ENCODE measurements at regions not wholly inside any gene's neighbourhood (a gene's known extent, or its start where the extent isn't known, plus 50 kb on each side); places are given as distances from the start of the nearest gene placed in this dataset.
A peak's percentile ranks its signal among the peaks of the same experiment; 100 is the strongest.
"Not testable (repeated sequence)": the region's sequence is repeated elsewhere in the genome, so short reads cannot be mapped to it uniquely, and the experiment has no call there.

DNA sequence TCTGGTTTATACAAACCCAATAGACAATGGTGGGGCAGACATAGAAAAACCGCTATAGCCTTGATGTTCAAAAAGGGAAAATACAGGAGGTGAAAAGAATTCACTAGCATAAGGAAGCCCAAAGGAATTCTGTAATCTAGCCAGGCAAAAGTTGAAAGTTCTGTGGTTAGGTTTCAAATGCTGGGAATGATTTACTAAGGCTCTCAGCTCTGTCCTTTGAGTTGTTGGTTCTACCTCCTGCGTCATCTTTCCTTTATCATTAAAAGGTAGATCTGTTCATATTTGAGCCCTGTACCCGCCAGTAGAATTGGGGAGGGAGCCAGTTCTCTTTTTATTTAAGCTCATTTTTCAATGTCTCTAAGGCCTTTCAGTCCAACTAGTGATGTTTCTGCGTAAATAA lies 866.5 kb downstream of the IGSF11 start:
- no peak for DNase-seq (ENCODE audit: low read depth)

- DNase-seq (ENCODE audit: low read depth), result no peak
Measured at GRCh38 chr3:118171236-118171852, 863.3 kb downstream of the IGSF11 start.

DNA sequence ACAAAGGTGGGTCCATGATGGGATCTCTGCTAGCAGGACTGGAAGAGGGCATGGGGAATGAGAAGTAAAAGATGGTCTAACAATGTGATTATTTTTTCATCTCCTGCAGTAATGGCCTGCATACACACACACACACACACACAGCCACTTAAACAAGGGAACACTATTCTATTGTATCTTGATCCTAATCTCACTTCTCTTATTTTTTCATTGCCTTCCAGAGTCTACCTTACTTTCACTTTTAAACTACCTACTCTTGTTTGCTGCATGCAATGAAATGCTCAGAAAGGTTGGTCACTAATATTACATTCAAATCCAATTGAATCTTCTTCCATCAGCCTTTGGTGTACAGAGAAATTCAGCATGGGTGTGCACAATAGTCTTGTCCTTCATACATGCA lies 853.8 kb downstream of the IGSF11 start:
- no peak for DNase-seq (ENCODE audit: low read depth)

GRCh38 chr3:118181274-118181673 lies 853.4 kb downstream of the IGSF11 start:
- DNase-seq (ENCODE audit: low read depth), result no peak

GRCh38 chr3:118186051-118186450 lies 848.6 kb downstream of the IGSF11 start:
- no peak for DNase-seq (ENCODE audit: low read depth)

DNA sequence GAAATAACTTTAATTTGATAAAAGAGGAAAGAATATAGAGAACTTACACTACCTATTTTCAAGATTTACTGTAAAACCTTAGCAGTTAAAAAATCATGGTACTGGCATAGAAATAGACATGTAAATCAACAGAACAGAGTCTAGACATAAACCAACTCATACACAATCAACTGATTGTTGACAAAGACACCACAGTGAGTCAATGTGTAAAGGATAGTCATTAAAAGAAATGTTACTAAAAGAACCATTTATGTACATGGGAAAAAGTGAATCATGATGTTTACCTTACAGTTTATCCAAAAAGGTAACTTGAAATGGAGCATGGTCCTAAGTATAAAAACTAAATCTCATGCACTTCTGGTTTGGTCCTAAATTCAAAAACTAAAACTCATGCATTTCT lies 847.4 kb downstream of the IGSF11 start:
- DNase-seq (ENCODE audit: low read depth), result no peak

DNA sequence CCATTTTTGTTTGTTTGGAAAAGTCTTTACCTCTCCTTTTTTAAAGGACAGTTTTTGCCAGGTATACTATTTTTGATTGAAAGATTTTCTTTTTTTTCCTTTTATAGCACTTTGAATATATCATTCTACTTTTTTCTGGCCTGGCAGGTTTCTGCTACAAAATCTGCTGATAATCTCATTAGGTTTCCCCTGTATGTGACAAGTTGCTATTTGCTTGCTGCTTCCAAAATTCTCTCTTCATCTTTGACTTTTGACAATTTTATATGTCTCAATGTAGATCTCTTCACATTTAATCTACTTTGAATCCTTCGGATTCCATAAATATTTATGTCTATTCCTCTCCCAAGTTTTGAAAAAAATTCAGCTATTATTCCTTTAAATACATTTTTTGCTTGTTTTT lies 838.5 kb downstream of the IGSF11 start:
- no peak for DNase-seq (ENCODE audit: low read depth)

DNA sequence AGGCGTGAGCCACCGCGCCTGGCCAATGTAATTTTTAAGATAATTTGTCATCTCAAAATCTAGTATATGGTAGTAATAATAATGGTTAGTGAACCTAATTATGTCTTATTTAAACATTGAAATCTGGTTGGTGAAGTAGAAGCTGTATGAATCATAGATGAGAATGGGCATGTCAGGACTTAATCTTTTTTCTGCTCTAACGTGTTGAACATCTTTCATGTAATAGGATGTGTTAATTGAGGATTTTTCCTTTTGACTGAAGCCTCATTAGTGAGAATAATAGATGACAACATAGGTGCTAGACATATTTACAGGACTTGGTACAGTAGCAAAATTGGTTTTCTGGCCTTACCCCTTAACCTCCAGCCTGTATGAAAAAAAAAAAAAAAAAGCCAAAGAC lies 835.6 kb downstream of the IGSF11 start:
- no peak for DNase-seq (ENCODE audit: low read depth)

DNA sequence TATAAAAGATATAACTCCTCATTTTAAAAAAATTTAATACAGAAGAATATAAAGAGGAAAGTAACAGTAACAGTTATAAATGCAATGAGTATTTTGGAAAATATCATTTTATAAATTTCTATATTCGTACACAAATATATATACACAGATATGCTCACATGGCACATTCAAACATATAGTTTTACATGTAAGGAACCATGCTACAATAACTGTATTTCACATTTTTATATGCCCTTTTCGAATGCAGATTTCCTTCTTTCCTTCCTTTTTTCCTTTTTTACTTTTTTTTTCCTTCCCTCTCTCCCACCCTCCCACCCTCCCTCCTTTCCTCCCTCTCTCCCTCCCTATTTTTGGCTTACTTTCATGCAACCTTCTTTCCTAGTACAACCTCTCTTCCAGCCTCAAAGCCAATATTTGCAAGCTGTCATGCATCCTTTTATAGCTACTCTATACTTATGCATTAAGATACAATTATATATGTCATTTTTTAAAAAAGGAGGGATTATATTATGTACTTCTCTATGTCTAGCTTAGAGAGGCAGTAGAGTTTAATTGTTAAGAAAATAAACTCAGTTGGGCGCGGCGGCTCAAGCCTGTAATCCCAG lies 830.5 kb downstream of the IGSF11 start:
- no peak for DNase-seq (ENCODE audit: low read depth)

DNA sequence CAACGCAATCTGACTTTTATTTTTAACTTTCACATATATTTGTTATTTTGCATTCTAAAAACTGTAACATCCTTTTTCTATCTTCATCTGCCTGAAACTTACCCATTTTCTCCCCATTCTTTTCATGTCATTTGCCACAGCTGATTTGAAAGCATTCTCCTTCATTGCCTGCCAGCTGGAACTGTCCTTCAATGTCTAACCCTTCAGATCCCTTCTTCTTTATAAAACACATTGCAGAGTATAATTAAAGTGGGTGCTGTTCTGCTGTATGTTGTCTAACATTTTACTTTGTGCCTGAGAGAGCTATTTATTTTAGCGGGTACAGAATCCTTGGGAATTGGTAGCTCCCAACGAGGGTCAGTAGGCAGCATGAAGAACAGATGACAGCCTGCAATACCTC lies 827.4 kb downstream of the IGSF11 start:
- DNase-seq (ENCODE audit: low read depth), result no peak

GRCh38 chr3:118208642-118209041 lies 826.0 kb downstream of the IGSF11 start:
- DNase-seq (ENCODE audit: low read depth), result no peak

- DNase-seq (ENCODE audit: low read depth), result no peak
Measured at GRCh38 chr3:118213892-118214291, 820.8 kb downstream of the IGSF11 start.

DNA sequence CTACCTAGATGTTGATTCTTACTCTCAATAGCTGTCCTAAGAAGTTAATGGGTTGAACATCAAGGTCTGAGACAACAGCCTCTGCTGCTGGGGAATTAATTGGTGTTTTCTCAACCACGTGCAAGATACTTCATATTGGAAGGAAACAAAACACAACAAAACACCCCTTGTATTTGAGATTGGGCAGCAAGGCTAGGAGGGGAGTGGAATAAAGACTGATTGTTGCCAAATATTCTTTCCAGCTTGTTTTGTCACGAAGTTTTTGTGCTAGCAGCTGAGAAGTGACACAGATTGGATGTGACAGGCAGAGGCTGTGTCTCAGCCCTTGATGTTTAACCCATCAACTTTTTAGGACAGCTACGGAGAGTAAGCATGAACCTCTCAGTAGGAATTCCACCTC lies 808.4 kb downstream of the IGSF11 start:
- DNase-seq (ENCODE audit: low read depth), result no peak

DNA sequence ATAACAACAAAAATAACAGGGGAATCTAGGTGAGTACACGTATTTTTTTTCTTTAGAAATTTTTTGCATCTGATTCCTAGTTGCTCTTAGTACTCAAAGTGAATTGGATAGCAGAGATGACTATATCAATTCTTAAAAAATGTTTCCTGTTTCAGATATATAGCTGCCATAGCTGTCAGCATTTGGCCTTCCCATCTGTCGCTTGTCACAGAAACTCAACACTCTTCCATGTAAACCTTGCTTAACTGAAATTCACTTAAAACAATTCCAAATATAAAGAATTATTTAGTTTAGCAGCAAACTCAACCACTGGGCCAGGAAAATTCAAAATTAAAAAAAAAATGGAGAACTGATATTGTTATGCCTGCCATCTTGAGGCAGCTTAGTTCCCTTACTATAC lies 807.5 kb downstream of the IGSF11 start:
- DNase-seq (ENCODE audit: low read depth), result no peak

DNA sequence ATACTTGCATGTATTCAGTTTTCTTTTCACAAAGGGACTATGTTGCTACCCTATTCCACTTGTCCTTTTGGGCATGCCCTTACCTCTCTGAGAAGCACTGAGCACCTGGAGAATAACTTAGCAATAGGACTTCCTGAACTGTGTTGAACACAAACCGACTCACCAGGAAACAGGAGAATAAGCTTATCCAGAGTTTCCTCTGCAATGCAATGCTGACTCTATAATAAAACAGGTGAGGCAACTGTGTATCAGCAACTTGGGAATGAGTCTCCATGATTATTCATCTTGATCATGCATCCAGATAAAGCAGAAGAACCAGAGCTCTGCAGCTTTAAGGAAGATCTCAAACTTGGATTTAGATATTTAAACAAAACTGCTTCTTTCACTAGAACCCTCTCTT lies 806.5 kb downstream of the IGSF11 start:
- DNase-seq (ENCODE audit: low read depth), result no peak

DNA sequence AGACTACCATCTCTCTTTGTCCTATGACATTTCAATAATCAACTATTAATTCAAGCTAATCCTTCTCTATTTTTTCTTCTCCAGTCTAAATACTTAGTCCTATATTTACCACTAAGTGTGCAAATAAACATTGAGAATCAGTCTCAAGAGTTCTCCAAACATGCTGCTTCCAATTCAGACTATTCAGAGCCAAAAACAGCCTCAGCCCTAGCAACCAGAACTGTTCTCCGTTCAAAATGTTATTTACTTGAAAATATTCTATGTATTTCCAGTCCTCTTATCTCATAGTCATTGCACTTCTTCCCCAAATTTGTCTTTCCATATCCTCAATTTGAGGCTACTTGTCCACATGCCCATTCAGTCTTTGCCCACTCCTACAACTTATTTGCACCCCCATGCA lies 805.5 kb downstream of the IGSF11 start:
- DNase-seq (ENCODE audit: low read depth), result no peak

GRCh38 chr3:118231578-118231977 lies 803.1 kb downstream of the IGSF11 start:
- no peak for DNase-seq (ENCODE audit: low read depth)

DNA sequence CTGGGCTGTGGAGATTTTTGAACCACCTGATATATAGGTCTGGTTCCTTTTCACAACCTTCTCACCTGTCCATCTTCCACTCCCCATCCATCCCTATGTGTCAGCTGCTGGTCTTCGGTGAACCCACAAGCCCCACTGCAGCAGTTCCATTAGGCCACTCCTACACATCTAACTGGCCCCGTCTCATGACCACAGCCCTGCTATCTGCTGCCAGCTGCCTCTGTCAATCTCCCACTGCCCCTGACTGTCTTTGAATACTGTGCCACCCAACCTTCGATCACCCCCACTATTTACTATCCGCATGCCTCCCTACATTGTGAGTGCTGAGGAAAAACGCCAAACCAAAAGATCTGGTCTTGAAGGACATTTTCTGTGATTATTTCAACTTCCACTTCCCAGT lies 795.4 kb downstream of the IGSF11 start:
- no peak for DNase-seq (ENCODE audit: low read depth)

DNA sequence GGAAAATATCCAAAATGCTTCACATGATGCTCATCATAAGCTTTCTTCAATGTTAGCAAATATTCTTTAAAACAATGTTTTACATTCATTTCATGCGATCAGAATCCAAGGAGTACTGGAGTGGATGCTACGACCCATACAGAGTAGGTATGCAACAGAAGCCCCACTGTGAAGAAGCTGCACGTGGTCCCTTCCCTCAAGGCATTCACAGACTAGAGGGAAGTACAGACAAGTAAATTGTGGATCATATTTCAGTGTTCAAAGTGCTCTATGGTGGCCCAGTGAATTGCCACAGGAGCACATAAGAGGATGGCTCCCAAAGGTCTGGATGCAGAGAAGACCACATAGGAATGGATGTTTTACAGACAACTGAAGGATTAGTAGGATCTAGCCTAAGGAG lies 789.9 kb downstream of the IGSF11 start:
- DNase-seq (ENCODE audit: low read depth), result no peak

DNA sequence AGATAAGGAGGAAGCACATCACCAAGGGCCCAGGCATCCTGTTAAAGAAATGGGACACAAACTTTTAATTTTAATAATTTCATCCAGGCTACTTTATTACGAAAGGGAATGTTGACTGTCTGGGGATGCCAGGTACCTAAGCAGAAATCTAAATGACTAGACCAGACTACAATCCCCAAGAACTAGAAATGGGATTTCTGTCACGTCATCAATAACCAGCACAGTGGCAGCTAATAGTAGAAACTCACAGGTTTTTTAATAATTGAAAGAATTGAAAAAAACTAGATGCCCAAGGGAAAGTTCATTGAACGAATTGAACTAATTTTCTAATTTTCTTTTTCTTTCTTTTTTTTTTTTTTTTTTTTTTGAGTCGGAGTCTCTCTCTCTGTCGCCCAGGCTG lies 789.3 kb downstream of the IGSF11 start:
- DNase-seq (ENCODE audit: low read depth), result no peak

DNA sequence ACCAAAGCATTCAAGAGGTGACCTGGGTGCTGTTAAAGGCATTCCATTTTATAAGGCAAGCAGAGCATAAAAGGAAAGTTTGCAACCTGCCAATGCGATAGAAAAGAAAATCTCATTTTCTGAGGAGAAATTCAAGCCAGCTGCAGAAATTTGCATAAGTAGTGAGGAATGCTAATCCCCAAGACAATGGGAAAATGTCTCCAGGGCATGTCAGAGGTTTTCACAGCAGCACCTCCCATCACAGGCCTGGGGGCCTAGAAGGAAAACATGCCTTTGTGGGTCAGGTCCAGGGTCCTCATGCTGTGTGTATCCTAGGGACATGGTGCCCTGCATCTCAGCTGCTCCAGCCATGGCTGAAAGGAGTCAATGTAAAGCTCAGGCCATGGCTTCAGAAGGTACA lies 775.8 kb downstream of the IGSF11 start:
- DNase-seq (ENCODE audit: low read depth), result not testable (repeated sequence)

GRCh38 chr3:118262800-118263402 lies 771.7 kb downstream of the IGSF11 start:
- DNase-seq (ENCODE audit: low read depth), result no peak

DNA sequence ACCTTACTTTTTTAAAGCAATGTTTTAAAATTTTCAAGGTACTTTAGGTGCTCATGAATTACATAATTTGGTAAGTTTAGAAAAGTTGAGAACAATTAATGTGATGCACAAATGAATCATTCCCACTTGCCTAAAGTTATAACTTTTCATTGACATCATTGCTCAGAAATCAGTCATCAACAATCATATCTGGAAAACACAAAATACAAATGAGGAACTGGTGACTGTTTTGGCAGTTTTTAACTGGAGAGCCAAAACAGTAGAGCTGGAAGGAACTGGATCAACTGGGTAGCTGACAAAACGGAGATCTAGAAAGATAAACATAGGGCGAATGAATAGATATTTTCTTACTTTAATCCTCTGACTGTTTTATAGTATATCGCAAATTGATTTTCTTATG lies 767.1 kb downstream of the IGSF11 start:
- DNase-seq (ENCODE audit: low read depth), result no peak

DNA sequence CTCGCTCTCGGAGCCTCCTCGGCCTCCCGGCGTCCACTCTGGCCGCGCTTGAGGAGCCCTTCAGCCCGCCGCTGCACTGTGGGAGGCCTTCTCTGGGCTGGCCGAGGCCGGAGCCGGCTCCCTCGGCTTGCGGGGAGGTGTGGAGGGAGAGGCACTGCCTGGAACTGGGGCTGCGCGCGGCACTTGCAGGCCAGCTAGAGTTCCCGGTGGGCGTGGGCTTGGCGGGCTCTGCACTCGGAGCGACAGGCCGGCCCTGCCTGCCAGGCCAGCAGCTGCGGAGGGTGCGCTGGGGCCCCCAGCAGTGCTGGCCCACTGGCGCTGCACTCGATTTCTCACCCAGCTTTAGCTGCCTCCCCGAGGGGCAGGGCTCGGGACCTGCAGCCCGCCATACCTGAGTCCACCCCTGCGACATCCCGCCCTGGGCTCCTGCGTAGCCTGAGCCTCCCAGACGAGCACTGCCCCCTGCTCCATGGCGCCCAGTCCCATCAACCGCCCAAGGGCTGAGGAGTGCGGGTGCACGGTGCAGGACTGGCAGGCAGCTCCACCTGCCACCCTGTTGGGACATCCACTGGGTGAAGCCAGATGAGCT lies 765.0 kb downstream of the IGSF11 start:
- DNase-seq (ENCODE audit: low read depth), result peak; percentile 0

All from activated T-helper 9 cell treated with anti-CD3 and anti-CD28 coated beads, Interleukin-2, amount 50 U/mL, for 16 hours (primary cell).